ENCODE measurements at regions not wholly inside any gene's neighbourhood (a gene's known extent, or its start where the extent isn't known, plus 50 kb on each side); places are given as distances from the start of the nearest gene placed in this dataset.

GRCh38 chr14:25522926-25523325 is 473.0 kb upstream of the STXBP6 start:
- DNase-seq = no peak
- Histone ChIP-seq H3K27me3 (ENCODE audit: control insufficient read depth, insufficient read depth, low read length) (no peaks in the 10 kb centered on the region), H3K27ac (ENCODE audit: low read depth in 2 of 2, low read length in 2 of 2) (no peak overlapping the region), H3K4me1 (ENCODE audit: control insufficient read depth in 2 of 3, insufficient read depth in 2 of 3, low read depth in 1 of 3, low read length in 3 of 3) (no peaks in the 10 kb centered on the region), H3K9ac (ENCODE audit: low read length in 3 of 3) (no peak overlapping the region), H3K9me3 (ENCODE audit: control insufficient read depth in 2 of 3, insufficient read depth in 1 of 3, low read length in 3 of 3) (no peaks in the 10 kb centered on the region), H3K4me3 (ENCODE audit: low read length in 3 of 3) (no peak overlapping the region), H3K36me3 (ENCODE audit: control insufficient read depth in 2 of 3, insufficient read depth in 3 of 3, low read length in 3 of 3) (no peaks in the 10 kb centered on the region)
- intact Hi-C loops (cut with DNase I) = no loop called here
- TF ChIP-seq CTCF (IDR thresholded peaks at IDR 0.05; ENCODE audit: borderline replicate concordance, extremely low read depth, insufficient read depth) = no peak
- no peak for FAIRE-seq

GRCh38 chr14:25522116-25522515 is 472.2 kb upstream of the STXBP6 start:
- intact Hi-C loops (cut with DNase I) = no loop called here
- FAIRE-seq (no peak), DNase-seq (no peak)
- H3K9ac ChIP-seq (ENCODE audit: low read length in 3 of 3) = no peak overlapping the region
- H3K36me3 ChIP-seq (ENCODE audit: control insufficient read depth in 2 of 3, insufficient read depth in 3 of 3, low read length in 3 of 3) = no peaks in the 10 kb centered on the region
- H3K4me3 ChIP-seq (ENCODE audit: low read length in 3 of 3) = no peak overlapping the region
- no peak for TF ChIP-seq CTCF (IDR thresholded peaks at IDR 0.05; ENCODE audit: borderline replicate concordance, extremely low read depth, insufficient read depth)
- no peak overlapping the region for H3K27ac ChIP-seq (ENCODE audit: low read depth in 2 of 2, low read length in 2 of 2)
- no peaks in the 10 kb centered on the region for H3K27me3 ChIP-seq (ENCODE audit: control insufficient read depth, insufficient read depth, low read length)
- no peaks in the 10 kb centered on the region for H3K4me1 ChIP-seq (ENCODE audit: control insufficient read depth in 2 of 3, insufficient read depth in 2 of 3, low read depth in 1 of 3, low read length in 3 of 3)
- no peaks in the 10 kb centered on the region for H3K9me3 ChIP-seq (ENCODE audit: control insufficient read depth in 2 of 3, insufficient read depth in 1 of 3, low read length in 3 of 3)

- FAIRE-seq (no peak), DNase-seq (no peak)
- H3K9me3 ChIP-seq (ENCODE audit: control insufficient read depth in 2 of 3, insufficient read depth in 1 of 3, low read length in 3 of 3) = no peaks in the 10 kb centered on the region
- no peak overlapping the region for H3K27ac ChIP-seq (ENCODE audit: low read depth in 2 of 2, low read length in 2 of 2)
- intact Hi-C loops (cut with DNase I) = no loop called here
- no peaks in the 10 kb centered on the region for H3K4me1 ChIP-seq (ENCODE audit: control insufficient read depth in 2 of 3, insufficient read depth in 2 of 3, low read depth in 1 of 3, low read length in 3 of 3)
- H3K9ac ChIP-seq (ENCODE audit: low read length in 3 of 3) = no peak overlapping the region
- no peaks in the 10 kb centered on the region for H3K36me3 ChIP-seq (ENCODE audit: control insufficient read depth in 2 of 3, insufficient read depth in 3 of 3, low read length in 3 of 3)
- H3K4me3 ChIP-seq (ENCODE audit: low read length in 3 of 3) = no peak overlapping the region
- no peaks in the 10 kb centered on the region for H3K27me3 ChIP-seq (ENCODE audit: control insufficient read depth, insufficient read depth, low read length)
- TF ChIP-seq CTCF (IDR thresholded peaks at IDR 0.05; ENCODE audit: borderline replicate concordance, extremely low read depth, insufficient read depth) = no peak
These were observed 471.7 kb upstream of the STXBP6 start for GRCh38 chr14:25521616-25522015.

GRCh38 chr14:25520821-25521220 is 470.9 kb upstream of the STXBP6 start:
- H3K4me3 ChIP-seq (ENCODE audit: low read length in 3 of 3) = no peak overlapping the region
- H3K9me3 ChIP-seq (ENCODE audit: control insufficient read depth in 2 of 3, insufficient read depth in 1 of 3, low read length in 3 of 3) = no peaks in the 10 kb centered on the region
- FAIRE-seq = no peak

More at GRCh38 chr14:25520821-25521220, 470.9 kb upstream of the STXBP6 start:
- Histone ChIP-seq H3K4me1 (ENCODE audit: control insufficient read depth in 2 of 3, insufficient read depth in 2 of 3, low read depth in 1 of 3, low read length in 3 of 3) (no peaks in the 10 kb centered on the region), H3K27me3 (ENCODE audit: control insufficient read depth, insufficient read depth, low read length) (no peaks in the 10 kb centered on the region), H3K36me3 (ENCODE audit: control insufficient read depth in 2 of 3, insufficient read depth in 3 of 3, low read length in 3 of 3) (no peaks in the 10 kb centered on the region), H3K27ac (ENCODE audit: low read depth in 2 of 2, low read length in 2 of 2) (no peak overlapping the region), H3K9ac (ENCODE audit: low read length in 3 of 3) (no peak overlapping the region)
- TF ChIP-seq CTCF (IDR thresholded peaks at IDR 0.05; ENCODE audit: borderline replicate concordance, extremely low read depth, insufficient read depth) = no peak
- intact Hi-C loops (cut with DNase I) = no loop called here
- no peak for DNase-seq
